GM12875 (cell line): ENCODE measurements at regions not wholly inside any gene's neighbourhood (a gene's known extent, or its start where the extent isn't known, plus 50 kb on each side); places are given as distances from the start of the nearest gene placed in this dataset.
"Not testable (repeated sequence)": the region's sequence is repeated elsewhere in the genome, so short reads cannot be mapped to it uniquely, and the experiment has no call there.

Experiments
- H3K4me3 ChIP-seq: one replicate; pipeline ENCODE4 v1.5.1; 2011; ENCODE audit warnings: low read depth, low read length, control low read depth
- TF ChIP-seq, protein P1 (sequence below): IDR thresholded peaks from 2 replicates; pipeline ENCODE4 v1.5.1; 2011; ENCODE audit warnings: low read depth, mild to moderate bottlenecking, control low read depth, inconsistent platforms, low read length, moderate library complexity, borderline replicate concordance; ENCODE audit not compliant: insufficient read depth

- TF ChIP-seq, protein P1, sequence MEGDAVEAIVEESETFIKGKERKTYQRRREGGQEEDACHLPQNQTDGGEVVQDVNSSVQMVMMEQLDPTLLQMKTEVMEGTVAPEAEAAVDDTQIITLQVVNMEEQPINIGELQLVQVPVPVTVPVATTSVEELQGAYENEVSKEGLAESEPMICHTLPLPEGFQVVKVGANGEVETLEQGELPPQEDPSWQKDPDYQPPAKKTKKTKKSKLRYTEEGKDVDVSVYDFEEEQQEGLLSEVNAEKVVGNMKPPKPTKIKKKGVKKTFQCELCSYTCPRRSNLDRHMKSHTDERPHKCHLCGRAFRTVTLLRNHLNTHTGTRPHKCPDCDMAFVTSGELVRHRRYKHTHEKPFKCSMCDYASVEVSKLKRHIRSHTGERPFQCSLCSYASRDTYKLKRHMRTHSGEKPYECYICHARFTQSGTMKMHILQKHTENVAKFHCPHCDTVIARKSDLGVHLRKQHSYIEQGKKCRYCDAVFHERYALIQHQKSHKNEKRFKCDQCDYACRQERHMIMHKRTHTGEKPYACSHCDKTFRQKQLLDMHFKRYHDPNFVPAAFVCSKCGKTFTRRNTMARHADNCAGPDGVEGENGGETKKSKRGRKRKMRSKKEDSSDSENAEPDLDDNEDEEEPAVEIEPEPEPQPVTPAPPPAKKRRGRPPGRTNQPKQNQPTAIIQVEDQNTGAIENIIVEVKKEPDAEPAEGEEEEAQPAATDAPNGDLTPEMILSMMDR, result no peak
- no peak overlapping the region for H3K4me3 ChIP-seq
Observed at GRCh38 chr14:89551955-89552354, 134.9 kb upstream of the FOXN3 start.

- H3K4me3 ChIP-seq, result no peak overlapping the region
- TF ChIP-seq, protein P1, result no peak
Observed at GRCh38 chr14:89551432-89551831, 134.4 kb upstream of the FOXN3 start.

DNA sequence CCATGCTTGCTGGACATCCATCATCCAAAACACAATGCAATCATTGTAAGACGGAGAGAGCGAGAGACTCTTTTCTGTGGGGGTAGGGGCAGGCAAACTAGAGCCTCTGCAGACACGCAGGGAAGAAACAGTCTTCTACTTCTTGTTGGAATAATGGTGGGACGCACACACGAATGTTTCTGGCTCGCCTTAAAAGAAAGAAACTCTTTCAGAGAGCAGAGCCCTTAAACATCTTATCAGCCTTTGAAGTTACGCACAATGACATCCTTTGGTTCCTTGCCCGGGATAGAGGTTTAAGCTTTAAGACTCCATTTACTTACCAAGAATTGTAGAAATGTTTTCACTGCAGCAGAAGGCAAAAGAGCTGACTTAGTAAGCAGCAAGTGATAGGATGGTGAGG, 133.8 kb upstream of the FOXN3 start:
- TF ChIP-seq, protein P1, result no peak

GRCh38 chr14:89549381-89550125, 132.5 kb upstream of the FOXN3 start:
- TF ChIP-seq, protein P1, result no peak
- H3K4me3 ChIP-seq, result no peak overlapping the region

More for the DNA sequence above, 133.8 kb upstream of the FOXN3 start:
- no peak overlapping the region for H3K4me3 ChIP-seq

DNA sequence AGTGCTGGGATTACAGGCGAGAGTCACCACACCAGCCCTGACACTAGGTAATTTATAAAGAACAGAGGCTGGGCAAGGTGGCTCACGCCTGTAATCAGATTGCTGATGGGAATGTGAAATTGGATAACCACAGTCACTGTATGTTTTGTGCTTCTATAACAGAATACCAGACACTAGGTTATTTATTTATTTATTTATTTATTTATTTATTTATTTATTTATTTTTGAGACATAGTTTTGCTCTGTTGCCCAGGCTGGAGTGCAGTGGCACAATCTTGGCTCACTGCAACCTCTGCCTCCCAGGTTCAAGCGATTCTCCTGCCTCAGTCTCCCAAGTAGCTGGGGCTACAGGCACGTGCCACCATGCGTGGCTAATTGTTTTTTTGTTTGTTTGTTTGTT, 130.0 kb upstream of the FOXN3 start:
- H3K4me3 ChIP-seq, result not testable (repeated sequence)

DNA sequence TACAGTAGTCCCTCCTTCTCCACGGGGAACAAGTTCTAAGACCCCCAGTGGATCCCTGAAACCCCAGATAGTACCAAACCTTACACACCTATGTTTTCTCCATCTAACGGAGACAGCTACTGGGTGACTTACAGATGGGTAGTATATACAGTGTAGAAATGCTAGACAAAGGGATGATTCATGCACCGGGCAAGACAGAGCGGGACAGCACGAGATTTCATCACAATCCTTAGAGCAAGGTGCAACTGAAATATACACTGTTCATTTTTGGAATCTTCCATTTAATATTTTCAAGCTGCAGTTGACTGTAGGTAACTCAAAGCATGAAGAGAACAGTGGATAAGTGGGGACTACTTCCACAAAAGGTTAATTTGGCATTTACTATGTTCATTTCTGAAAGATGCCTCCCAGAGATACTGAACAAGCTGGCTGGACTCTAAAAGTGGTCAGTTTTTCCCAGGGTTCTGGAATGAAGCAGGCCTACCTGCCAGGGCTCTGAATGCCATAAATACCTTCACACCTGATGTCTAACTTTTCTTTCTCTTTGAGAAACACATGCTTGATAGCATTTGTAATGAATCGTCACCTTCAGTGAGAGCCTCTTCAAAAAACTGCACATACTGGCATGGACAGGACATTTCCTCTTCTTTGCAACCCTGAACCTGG, 127.7 kb upstream of the FOXN3 start:
- TF ChIP-seq, protein P1, result no peak
- H3K4me3 ChIP-seq, result no peak overlapping the region

- H3K4me3 ChIP-seq, result no peak overlapping the region
- TF ChIP-seq, protein P1, result no peak
Observed at GRCh38 chr14:89543425-89543790, 126.4 kb upstream of the FOXN3 start.
